HG03457 (cell line): ENCODE measurements at regions not wholly inside any gene's neighbourhood (a gene's known extent, or its start where the extent isn't known, plus 50 kb on each side); places are given as distances from the start of the nearest gene placed in this dataset.
"Not testable (repeated sequence)": the region's sequence is repeated elsewhere in the genome, so short reads cannot be mapped to it uniquely, and the experiment has no call there.

Experiments
- ATAC-seq: cut with Tn5 transposase; IDR thresholded peaks from one replicate; pipeline ENCODE4 v1.9.1; 2021; ENCODE audit warnings: moderate number of reproducible peaks; ENCODE audit not compliant: unreplicated experiment

GRCh38 chrX:117689956-117690355 is 426.7 kb downstream of the KLHL13 start:
- no peak for ATAC-seq

GRCh38 chrX:117680286-117680685 is 436.3 kb downstream of the KLHL13 start:
- ATAC-seq = no peak

GRCh38 chrX:117653396-117653795 is 463.2 kb downstream of the KLHL13 start:
- no peak for ATAC-seq

- ATAC-seq = no peak
Observed at GRCh38 chrX:117645639-117646038, 471.0 kb downstream of the KLHL13 start.

GRCh38 chrX:117641913-117642656 is 474.5 kb downstream of the KLHL13 start:
- no peak for ATAC-seq

GRCh38 chrX:117636826-117637225 is 479.8 kb downstream of the KLHL13 start:
- no peak for ATAC-seq

- ATAC-seq = no peak
Observed at GRCh38 chrX:117633277-117633676, 483.3 kb downstream of the KLHL13 start.

- ATAC-seq = no peak
Observed at GRCh38 chrX:117628381-117628780, 488.2 kb downstream of the KLHL13 start.

- no peak for ATAC-seq
Observed at GRCh38 chrX:117610806-117611205, 505.8 kb downstream of the KLHL13 start.

- ATAC-seq = no peak
Observed at GRCh38 chrX:117610049-117610448, 506.6 kb downstream of the KLHL13 start.

- ATAC-seq = no peak
Observed at GRCh38 chrX:117607561-117607960, 509.0 kb downstream of the KLHL13 start.

- ATAC-seq = not testable (repeated sequence)
Observed at GRCh38 chrX:117606101-117606500, 510.5 kb downstream of the KLHL13 start.

- no peak for ATAC-seq
Observed at GRCh38 chrX:117570160-117570559, 546.5 kb downstream of the KLHL13 start.

GRCh38 chrX:117568238-117568637 is 548.4 kb downstream of the KLHL13 start:
- ATAC-seq = no peak

- no peak for ATAC-seq
Observed at GRCh38 chrX:117543885-117544284, 572.7 kb downstream of the KLHL13 start.

GRCh38 chrX:117539090-117539418 is 577.6 kb downstream of the KLHL13 start:
- ATAC-seq = no peak

- ATAC-seq = no peak
Observed at GRCh38 chrX:117538178-117539089, 578.2 kb downstream of the KLHL13 start.

- no peak for ATAC-seq
Observed at GRCh38 chrX:117532339-117532738, 584.3 kb downstream of the KLHL13 start.

GRCh38 chrX:117522725-117523700 is 593.6 kb downstream of the KLHL13 start:
- no peak for ATAC-seq

- no peak for ATAC-seq
Observed at GRCh38 chrX:117517994-117518393, 598.6 kb downstream of the KLHL13 start.

- ATAC-seq = no peak
Observed at GRCh38 chrX:117511379-117511778, 605.2 kb downstream of the KLHL13 start.
